ENCODE measurements at regions not wholly inside any gene's neighbourhood (a gene's known extent, or its start where the extent isn't known, plus 50 kb on each side); places are given as distances from the start of the nearest gene placed in this dataset.

GRCh38 chr1:208587110-208587509 is 342.9 kb upstream of the PLXNA2 start:
- H3K27me3 ChIP-seq (ENCODE audit: insufficient read depth, low read depth, low read length) = no peaks in the 10 kb centered on the region
- H3K36me3 ChIP-seq (ENCODE audit: insufficient read depth, low read length) = no peaks in the 10 kb centered on the region
- no peak overlapping the region for H2AFZ ChIP-seq (ENCODE audit: low read depth, low read length)
- H3K9ac ChIP-seq (ENCODE audit: low read length) = no peak overlapping the region
- no peaks in the 10 kb centered on the region for H4K20me1 ChIP-seq (ENCODE audit: insufficient read depth)
- H3K9me3 ChIP-seq (ENCODE audit: low read length) = no peaks in the 10 kb centered on the region
- no peak overlapping the region for H3K4me2 ChIP-seq (ENCODE audit: low read length)
- no peak overlapping the region for H3K4me3 ChIP-seq (ENCODE audit: low read length)
- no peaks in the 10 kb centered on the region for H3K9me2 ChIP-seq (ENCODE audit: insufficient read depth, low read length)
- TF ChIP-seq POLR2AphosphoS5 (IDR thresholded peaks at IDR 0.05) (no peak), REST (IDR thresholded peaks at IDR 0.05; ENCODE audit: borderline replicate concordance) (no peak)
- H3K79me2 ChIP-seq (replicated peaks; ENCODE audit: insufficient read depth, low read length) = no peaks in the 10 kb centered on the region
- H3K27ac ChIP-seq (ENCODE audit: low read length) = no peak overlapping the region
- H3F3A ChIP-seq (ENCODE audit: insufficient read depth, low read length, poor library complexity, severe bottlenecking) = no peaks in the 10 kb centered on the region

GRCh38 chr1:208593306-208594006 is 349.3 kb upstream of the PLXNA2 start:
- no peak overlapping the region for H3K27ac ChIP-seq (ENCODE audit: low read length)

More at GRCh38 chr1:208593306-208594006, 349.3 kb upstream of the PLXNA2 start:
- Histone ChIP-seq H3K9me3 (ENCODE audit: low read length) (no peaks in the 10 kb centered on the region), H3K4me3 (ENCODE audit: low read length) (no peak overlapping the region), H3K36me3 (ENCODE audit: insufficient read depth, low read length) (no peaks in the 10 kb centered on the region), H3K27me3 (ENCODE audit: insufficient read depth, low read depth, low read length) (no peaks in the 10 kb centered on the region), H2AFZ (ENCODE audit: low read depth, low read length) (no peak overlapping the region), H3K9me2 (ENCODE audit: insufficient read depth, low read length) (no peaks in the 10 kb centered on the region), H3K79me2 (replicated peaks; ENCODE audit: insufficient read depth, low read length) (no peaks in the 10 kb centered on the region), H3F3A (ENCODE audit: insufficient read depth, low read length, poor library complexity, severe bottlenecking) (no peaks in the 10 kb centered on the region), H3K9ac (ENCODE audit: low read length) (no peak overlapping the region), H3K4me2 (ENCODE audit: low read length) (no peak overlapping the region), H4K20me1 (ENCODE audit: insufficient read depth) (no peaks in the 10 kb centered on the region)
- TF ChIP-seq REST (IDR thresholded peaks at IDR 0.05; ENCODE audit: borderline replicate concordance) = no peak
- no peak for TF ChIP-seq RAD21 (conservative IDR thresholded peaks at IDR 0.05)
- TF ChIP-seq MXI1 (conservative IDR thresholded peaks at IDR 0.05; ENCODE audit: poor library complexity, severe bottlenecking) = no peak
- no peak for TF ChIP-seq SMC3 (conservative IDR thresholded peaks at IDR 0.05; ENCODE audit: poor library complexity)
- no peak for TF ChIP-seq CTCF (IDR thresholded peaks at IDR 0.05; ENCODE audit: poor library complexity, severe bottlenecking)
- TF ChIP-seq TAF1 (IDR thresholded peaks at IDR 0.05; ENCODE audit: low read depth) = no peak
- no peak for TF ChIP-seq POLR2AphosphoS5 (IDR thresholded peaks at IDR 0.05)
- no peak for TF ChIP-seq EZH2 (IDR thresholded peaks at IDR 0.05; ENCODE audit: borderline replicate concordance, insufficient read depth, low read length, poor library complexity, severe bottlenecking)
- no peak for TF ChIP-seq EP300 (conservative IDR thresholded peaks at IDR 0.05; ENCODE audit: poor library complexity, severe bottlenecking)
